SK-N-SH (cell line): ENCODE measurements at regions not wholly inside any gene's neighbourhood (a gene's known extent, or its start where the extent isn't known, plus 50 kb on each side); places are given as distances from the start of the nearest gene placed in this dataset.

Experiments
- CTCF ChIA-PET: fragments of 300-600, 350-600 bp; formaldehyde crosslinking; extraction: SDS; loops from one replicate; lab custom pipeline; 2021; lab: Yijun Ruan, JAX
- POLR2A ChIA-PET: fragments of 350-600 bp; sonication (Branson Sonifier 250); formaldehyde crosslinking; extraction: SDS; loops from one replicate; lab custom pipeline; 2020; ENCODE audit warnings: antibody characterized with exemption, inconsistent platforms; lab: Yijun Ruan, JAX
- DNase-seq: peaks from one replicate; pipeline ENCODE4 v3.0.0; 2012
- H2AFZ ChIP-seq: fragments of 200-600 bp; sonication (generic); 2 replicates; pipeline ENCODE4 v1.8.1; 2016; ENCODE audit warnings: antibody characterized with exemption, mild to moderate bottlenecking, low read depth
- H3F3A ChIP-seq: fragments of 200-600 bp; sonication (generic); replicated peaks from 2 replicates; pipeline ENCODE3; 2016; ENCODE audit warnings: antibody characterized with exemption, mild to moderate bottlenecking; ENCODE audit not compliant: insufficient read depth
- H3K27ac ChIP-seq, 2 experiments: fragments of 200-500 bp in 1 of 2; fragments of 200-600 bp in 1 of 2; sonication (Bioruptor generic) in 1 of 2; sonication (generic), shearing (Covaris generic) in 1 of 2; 2 replicates each; pipeline versions ENCODE4 v1.5.1 to v1.6.1; 2014 to 2016; ENCODE audit warnings: low read depth in 2 of 2, inconsistent platforms in 1 of 2, low read length in 1 of 2, mild to moderate bottlenecking in 1 of 2, mixed read lengths in 1 of 2
- H3K27me3 ChIP-seq: fragments of 200-600 bp; sonication (generic), shearing (Covaris generic); 2 replicates; pipeline ENCODE4 v1.6.1; 2016; ENCODE audit warnings: mixed run types; ENCODE audit not compliant: insufficient read depth
- H3K36me3 ChIP-seq, 2 experiments: fragments of 200-500 bp in 1 of 2; fragments of 200-600 bp in 1 of 2; sonication (Bioruptor generic) in 1 of 2; sonication (generic) in 1 of 2; replicated peaks in 1 of 2; 2 replicates each; pipeline versions ENCODE3 to v1.5.1; 2014 to 2016; ENCODE audit warnings: low read length in 1 of 2, mild to moderate bottlenecking in 1 of 2; ENCODE audit not compliant: insufficient read depth in 2 of 2, control insufficient read depth in 1 of 2
- H3K4me1 ChIP-seq, 2 experiments: fragments of 200-500 bp in 1 of 2; fragments of 200-600 bp in 1 of 2; sonication (Bioruptor generic) in 1 of 2; sonication (generic), shearing (Covaris generic) in 1 of 2; 2 replicates each; pipeline versions ENCODE4 v1.5.1 to v1.6.1; 2014 to 2016; ENCODE audit warnings: low read depth in 1 of 2, low read length in 1 of 2, mixed run types in 1 of 2; ENCODE audit not compliant: insufficient read depth in 2 of 2, control insufficient read depth in 1 of 2
- H3K4me2 ChIP-seq: fragments of 200-600 bp; sonication (generic), shearing (Covaris generic); 2 replicates; pipeline ENCODE4 v1.6.1; 2017; ENCODE audit warnings: mixed run types
- H3K4me3 ChIP-seq, 2 experiments: fragments of 200-500 bp in 1 of 2; fragments of 200-600 bp in 1 of 2; sonication (Bioruptor generic) in 1 of 2; sonication (generic), shearing (Covaris generic) in 1 of 2; 2 replicates each; pipeline versions ENCODE4 v1.5.1 to v1.8.1; 2014 to 2016; ENCODE audit warnings: low read depth in 2 of 2, inconsistent platforms in 1 of 2, low read length in 1 of 2, mild to moderate bottlenecking in 1 of 2, mixed read lengths in 1 of 2, moderate library complexity in 1 of 2
- H3K79me2 ChIP-seq: fragments of 200-600 bp; sonication (generic); 2 replicates; pipeline ENCODE4 v1.8.1; 2017; ENCODE audit warnings: mild to moderate bottlenecking; ENCODE audit not compliant: insufficient read depth
- H3K9ac ChIP-seq: fragments of 200-600 bp; sonication (generic); 2 replicates; pipeline ENCODE4 v1.6.1; 2017; ENCODE audit warnings: mixed run types
- H3K9me2 ChIP-seq: fragments of 200-600 bp; sonication (generic); 2 replicates; pipeline ENCODE4 v1.6.1; 2017; ENCODE audit warnings: mixed run types
- H3K9me3 ChIP-seq: fragments of 200-600 bp; sonication (generic); 2 replicates; pipeline ENCODE4 v1.6.1; 2017; ENCODE audit warnings: mixed run types, mild to moderate bottlenecking, moderate library complexity
- H4K20me1 ChIP-seq: fragments of 200-600 bp; sonication (generic); 2 replicates; pipeline ENCODE4 v1.6.1; 2017; ENCODE audit warnings: mild to moderate bottlenecking, mixed run types; ENCODE audit not compliant: insufficient read depth
- CHD2 ChIP-seq: fragments of 150-350 bp; IDR thresholded peaks from 2 replicates; pipeline ENCODE4 v1.6.1; 2018; ENCODE audit warnings: low read length; ENCODE audit not compliant: partially characterized antibody
- EP300 ChIP-seq, 2 experiments: IDR thresholded peaks; 2 replicates each; pipeline versions ENCODE4 v1.4.0 to v1.6.1; 2012; ENCODE audit warnings: borderline replicate concordance in 1 of 2, low read depth in 1 of 2, low read length in 1 of 2
- EZH2phosphoT487 ChIP-seq: fragments of 200-600 bp; sonication (generic); IDR thresholded peaks from 2 replicates; pipeline ENCODE4 v1.6.1; 2017; ENCODE audit warnings: low read depth, mixed run types, mild to moderate bottlenecking, antibody characterized with exemption, moderate library complexity, borderline replicate concordance
- FOXJ3 ChIP-seq: sonication (generic); formaldehyde crosslinking; IDR thresholded peaks from 2 replicates; pipeline ENCODE4 v1.5.1; 2020; ENCODE audit warnings: mild to moderate bottlenecking, missing genetic modification reagents
- GABPA ChIP-seq: IDR thresholded peaks from 2 replicates; pipeline ENCODE4 v1.4.0; 2012; ENCODE audit warnings: low read depth, mild to moderate bottlenecking
- MAX ChIP-seq: IDR thresholded peaks from 2 replicates; pipeline ENCODE4 v1.4.0; 2012; ENCODE audit warnings: low read depth
- POLR2AphosphoS5 ChIP-seq: IDR thresholded peaks from 2 replicates; pipeline ENCODE4 v1.6.1; 2012; ENCODE audit warnings: low read depth, low read length
- RAD21 ChIP-seq: IDR thresholded peaks from 2 replicates; pipeline ENCODE4 v1.6.1; 2012; ENCODE audit warnings: mild to moderate bottlenecking, low read length
- RCOR1 ChIP-seq: fragments of 150-350 bp; IDR thresholded peaks from 2 replicates; pipeline ENCODE4 v1.6.1; 2017; ENCODE audit warnings: antibody characterized with exemption, low read length
- RXRA ChIP-seq: IDR thresholded peaks from 2 replicates; pipeline ENCODE4 v1.4.0; 2012; ENCODE audit warnings: low read depth, mild to moderate bottlenecking, borderline replicate concordance
- SMC3 ChIP-seq: IDR thresholded peaks from 2 replicates; pipeline ENCODE4 v1.6.1; 2012; ENCODE audit warnings: low read depth, low read length, improper control_type of control experiment
- TAF1 ChIP-seq: IDR thresholded peaks from 2 replicates; pipeline ENCODE4 v1.6.1; 2012; ENCODE audit warnings: low read depth, mild to moderate bottlenecking, low read length, moderate library complexity, borderline replicate concordance
- TCF12 ChIP-seq: IDR thresholded peaks from 2 replicates; pipeline ENCODE4 v1.4.0; 2012
- TEAD4 ChIP-seq: IDR thresholded peaks from 2 replicates; pipeline ENCODE4 v1.4.0; 2012; ENCODE audit warnings: mild to moderate bottlenecking, borderline replicate concordance; ENCODE audit not compliant: insufficient read depth
- USF1 ChIP-seq: IDR thresholded peaks from 2 replicates; pipeline ENCODE4 v1.4.0; 2012; ENCODE audit warnings: low read depth, borderline replicate concordance
- USF2 ChIP-seq: fragments of 150-350 bp; IDR thresholded peaks from 2 replicates; pipeline ENCODE4 v1.6.1; 2017; ENCODE audit warnings: antibody characterized with exemption, low read length, low read depth, borderline replicate concordance
- YY1 ChIP-seq: IDR thresholded peaks from 2 replicates; pipeline ENCODE4 v1.4.0; 2012; ENCODE audit warnings: low read depth, mild to moderate bottlenecking
- ZBTB33 ChIP-seq: IDR thresholded peaks from 2 replicates; pipeline ENCODE4 v1.4.0; 2012; ENCODE audit warnings: low read depth, borderline replicate concordance
- WGBS: methylation state at CpG from one replicate; pipeline ENCODE4 v1.1.6; 2017; ENCODE audit warnings: low lambda C conversion rate; 5-methylcytosine and 5-hydroxymethylcytosine counted together

GRCh38 chr7:108972004-108972403 is 402.3 kb downstream of the DNAJB9 start:
- ChIA-PET CTCF (interaction anchor here (0.6 to 1.5 kb wide), 2 partner anchors 166 to 359 kb away, joined by 3 to 4 read pairs; no protein-coding TSS in a partner anchor), POLR2A (no interaction called here)
- Histone ChIP-seq H3K27ac (no peak overlapping the region), H4K20me1 (no peaks in the 10 kb centered on the region), H3K4me1 (no peaks in the 10 kb centered on the region; a peak in 1 of 4 replicates), H3K4me3 (no peak overlapping the region), H3K4me2 (no peak overlapping the region), H2AFZ (no peak overlapping the region), H3K79me2 (no peaks in the 10 kb centered on the region), H3K36me3 (no peaks in the 10 kb centered on the region), H3F3A (no peaks in the 10 kb centered on the region), H3K9ac (no peak overlapping the region), H3K27me3 (no peaks in the 10 kb centered on the region), H3K9me3 (no peaks in the 10 kb centered on the region), H3K9me2 (no peaks in the 10 kb centered on the region)
- TF ChIP-seq GABPA (no peak), TCF12 (no peak), TEAD4 (no peak)
- 25% methylated on average over 2 of the region's 2 CpGs for WGBS
- DNase-seq: no peak

DNA sequence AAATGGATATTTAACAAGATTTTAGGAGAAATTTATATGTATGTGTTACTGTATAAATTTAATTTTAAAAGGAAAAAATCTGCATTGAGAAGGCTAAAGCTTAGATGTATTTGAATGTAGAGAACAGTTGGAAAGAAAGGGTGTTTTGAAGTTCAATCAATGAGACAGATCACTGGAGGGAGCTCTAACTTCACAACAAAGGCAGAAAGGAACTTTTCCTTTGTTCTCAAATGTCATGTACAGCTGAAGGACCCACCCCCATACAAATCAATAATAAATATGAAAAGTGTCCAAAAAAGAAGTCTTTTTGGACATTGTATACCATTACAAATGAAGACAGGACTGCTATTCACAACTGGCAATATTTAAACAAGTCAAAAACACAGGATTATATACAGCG is 403.4 kb downstream of the DNAJB9 start:
- H3K9me3 ChIP-seq: no peaks in the 10 kb centered on the region
- peak; percentile 41 for DNase-seq
- no peaks in the 10 kb centered on the region; a peak in 1 of 4 replicates for H3K4me1 ChIP-seq
- no peaks in the 10 kb centered on the region for H3K9me2 ChIP-seq
- no peak overlapping the region for H3K4me2 ChIP-seq
- TF ChIP-seq TEAD4: no peak
- no peak for TF ChIP-seq USF2
- TF ChIP-seq ZBTB33: no peak
- peak; percentile 90 for TF ChIP-seq RAD21
- no peak for TF ChIP-seq YY1
- peak; percentile 53; the same call in 1 of the 2 replicates for TF ChIP-seq SMC3
- H4K20me1 ChIP-seq: no peaks in the 10 kb centered on the region
- no peaks in the 10 kb centered on the region for H3K79me2 ChIP-seq
- H3K27me3 ChIP-seq: no peaks in the 10 kb centered on the region
- no peaks in the 10 kb centered on the region for H3F3A ChIP-seq
- POLR2A ChIA-PET: no interaction called here
- H3K4me3 ChIP-seq: no peak overlapping the region
- H3K36me3 ChIP-seq: no peaks in the 10 kb centered on the region
- no peak overlapping the region for H3K9ac ChIP-seq
- no peak overlapping the region for H3K27ac ChIP-seq
- no peak overlapping the region for H2AFZ ChIP-seq
- WGBS: 61% methylated on average over 1 of the region's 1 CpG
- CTCF ChIA-PET: interaction anchor here (0.6 to 1.6 kb wide), 20 partner anchors 8 to 1448 kb away, joined by 3 to 16 read pairs (median 3); no protein-coding TSS in a partner anchor

GRCh38 chr7:108974641-108975040 is 405.0 kb downstream of the DNAJB9 start:
- ChIA-PET POLR2A (no interaction called here), CTCF (no interaction called here)
- H3K4me2 ChIP-seq: no peak overlapping the region
- no peaks in the 10 kb centered on the region for H3F3A ChIP-seq
- H3K79me2 ChIP-seq: no peaks in the 10 kb centered on the region
- H3K36me3 ChIP-seq: no peaks in the 10 kb centered on the region
- no peak for DNase-seq
- TF ChIP-seq EZH2phosphoT487 (no peak), SMC3 (no peak), TAF1 (no peak), RXRA (no peak), FOXJ3 (CRISPR knock-in tag) (no peak), EP300 (IDR thresholded peaks at IDR 0.05; ENCODE audit: borderline replicate concordance in 1 of 2, low read depth in 1 of 2, low read length in 1 of 2) (no peak), MAX (no peak), TCF12 (no peak), RCOR1 (no peak), USF1 (no peak), GABPA (no peak), POLR2AphosphoS5 (no peak), CHD2 (no peak)
- H3K9me2 ChIP-seq: no peaks in the 10 kb centered on the region
- peaks cover 8% of the 10 kb centered on the region; the same call in 1 of the 2 replicates for H3K9me3 ChIP-seq
- H3K4me3 ChIP-seq: no peak overlapping the region
- H2AFZ ChIP-seq: no peak overlapping the region
- WGBS: 9% methylated on average over 1 of the region's 1 CpG
- H3K9ac ChIP-seq: no peak overlapping the region
- H3K27ac ChIP-seq: no peak overlapping the region
- no peaks in the 10 kb centered on the region; a peak in 1 of 4 replicates for H3K4me1 ChIP-seq
- H3K27me3 ChIP-seq: no peaks in the 10 kb centered on the region
- no peaks in the 10 kb centered on the region for H4K20me1 ChIP-seq
